HL-60 (cell line): ENCODE measurements at regions not wholly inside any gene's neighbourhood (a gene's known extent, or its start where the extent isn't known, plus 50 kb on each side); places are given as distances from the start of the nearest gene placed in this dataset.

Experiments
- DNase-seq, 2 experiments: peaks; one replicate each; pipeline ENCODE4 v3.0.0-alpha.2; 2010 to 2020; ENCODE audit warnings: low read depth in 1 of 2, low spot score in 1 of 2
- H3K27ac ChIP-seq: fragments of 250-450 bp; sonication (Bioruptor Pico); replicated peaks from 2 replicates; pipeline ENCODE4 v1.5.1; 2020; ENCODE audit warnings: mild to moderate bottlenecking, moderate library complexity
- H3K27me3 ChIP-seq: fragments of 250-450 bp; sonication (Bioruptor Pico); 2 replicates; pipeline ENCODE4 v1.5.1; 2021; ENCODE audit warnings: mild to moderate bottlenecking, moderate library complexity; ENCODE audit not compliant: insufficient read depth, poor library complexity, severe bottlenecking
- H3K4me3 ChIP-seq: replicated peaks from 2 replicates; pipeline ENCODE4 v1.5.1; 2011; ENCODE audit warnings: mild to moderate bottlenecking, control low read depth, low read length; ENCODE audit not compliant: insufficient read depth
- GABPA ChIP-seq: IDR thresholded peaks from 2 replicates; pipeline ENCODE4 v1.6.1; 2012; ENCODE audit warnings: low read depth
- POLR2AphosphoS5 ChIP-seq: IDR thresholded peaks from 2 replicates; pipeline ENCODE4 v1.6.1; 2012; ENCODE audit warnings: low read depth
- REST ChIP-seq: IDR thresholded peaks from 2 replicates; pipeline ENCODE4 v1.6.1; 2012; ENCODE audit warnings: low read depth; ENCODE audit not compliant: insufficient replicate concordance
- SPI1 ChIP-seq: IDR thresholded peaks from 2 replicates; pipeline ENCODE4 v1.6.1; 2012; ENCODE audit warnings: low read depth, mild to moderate bottlenecking, borderline replicate concordance
- TF ChIP-seq, protein P1 (sequence below): IDR thresholded peaks from one replicate; pipeline ENCODE4 v1.5.1; 2011; ENCODE audit warnings: low read length, control low read depth, inconsistent platforms; ENCODE audit not compliant: insufficient read depth

DNA sequence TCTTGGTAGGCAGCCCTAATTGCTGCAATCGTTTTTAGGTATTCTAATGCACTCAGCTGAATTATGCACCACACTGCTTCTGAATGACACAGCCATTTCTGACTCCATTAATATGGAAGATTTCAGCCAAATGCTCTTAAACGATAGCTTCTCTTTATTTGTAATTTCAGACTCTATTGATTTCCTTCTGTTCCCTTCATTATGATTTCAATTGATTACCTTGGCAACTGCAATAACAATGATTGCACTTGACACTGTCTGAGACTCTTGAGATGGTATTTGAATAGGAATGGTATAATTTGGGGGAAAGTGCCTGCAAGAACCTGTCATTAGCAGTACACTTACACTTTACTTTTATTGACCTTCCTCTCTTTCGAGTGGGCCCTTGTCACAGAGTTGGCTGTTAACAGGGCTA is 296.1 kb upstream of the DMAC1 start:
- no peak overlapping the region for H3K27ac ChIP-seq
- H3K4me3 ChIP-seq, result no peak overlapping the region
- TF ChIP-seq GABPA, result no peak
- no peak for TF ChIP-seq POLR2AphosphoS5
- TF ChIP-seq SPI1, result no peak
- TF ChIP-seq, protein P1, sequence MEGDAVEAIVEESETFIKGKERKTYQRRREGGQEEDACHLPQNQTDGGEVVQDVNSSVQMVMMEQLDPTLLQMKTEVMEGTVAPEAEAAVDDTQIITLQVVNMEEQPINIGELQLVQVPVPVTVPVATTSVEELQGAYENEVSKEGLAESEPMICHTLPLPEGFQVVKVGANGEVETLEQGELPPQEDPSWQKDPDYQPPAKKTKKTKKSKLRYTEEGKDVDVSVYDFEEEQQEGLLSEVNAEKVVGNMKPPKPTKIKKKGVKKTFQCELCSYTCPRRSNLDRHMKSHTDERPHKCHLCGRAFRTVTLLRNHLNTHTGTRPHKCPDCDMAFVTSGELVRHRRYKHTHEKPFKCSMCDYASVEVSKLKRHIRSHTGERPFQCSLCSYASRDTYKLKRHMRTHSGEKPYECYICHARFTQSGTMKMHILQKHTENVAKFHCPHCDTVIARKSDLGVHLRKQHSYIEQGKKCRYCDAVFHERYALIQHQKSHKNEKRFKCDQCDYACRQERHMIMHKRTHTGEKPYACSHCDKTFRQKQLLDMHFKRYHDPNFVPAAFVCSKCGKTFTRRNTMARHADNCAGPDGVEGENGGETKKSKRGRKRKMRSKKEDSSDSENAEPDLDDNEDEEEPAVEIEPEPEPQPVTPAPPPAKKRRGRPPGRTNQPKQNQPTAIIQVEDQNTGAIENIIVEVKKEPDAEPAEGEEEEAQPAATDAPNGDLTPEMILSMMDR, result no peak
- TF ChIP-seq REST, result no peak
- H3K27me3 ChIP-seq, result no peaks in the 10 kb centered on the region
- DNase-seq, result no peak

DNA sequence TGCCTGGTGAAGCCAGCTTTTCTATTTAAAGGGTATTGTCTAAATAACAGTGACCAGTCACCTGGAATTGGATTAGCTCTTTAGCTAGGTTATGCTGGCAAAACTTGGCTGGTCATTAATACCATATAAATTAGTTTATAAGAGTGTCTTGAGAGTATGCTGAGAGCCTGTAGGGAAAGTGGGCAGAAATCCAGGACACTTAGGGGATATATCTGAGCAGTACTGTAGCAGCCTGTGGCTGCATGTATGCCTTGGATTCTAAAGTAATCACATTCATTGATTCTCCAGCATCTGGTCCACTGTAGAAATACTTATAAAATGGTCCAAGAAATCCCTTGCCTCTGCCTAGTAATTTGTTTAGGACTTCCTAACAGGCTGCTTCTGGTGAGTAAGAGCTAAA is 288.9 kb upstream of the DMAC1 start:
- TF ChIP-seq SPI1 (no peak), POLR2AphosphoS5 (no peak), GABPA (no peak), REST (no peak)
- TF ChIP-seq, protein P1, result no peak
- Histone ChIP-seq H3K27me3 (no peaks in the 10 kb centered on the region), H3K27ac (no peak overlapping the region), H3K4me3 (no peak overlapping the region)
- DNase-seq, result no peak

DNA sequence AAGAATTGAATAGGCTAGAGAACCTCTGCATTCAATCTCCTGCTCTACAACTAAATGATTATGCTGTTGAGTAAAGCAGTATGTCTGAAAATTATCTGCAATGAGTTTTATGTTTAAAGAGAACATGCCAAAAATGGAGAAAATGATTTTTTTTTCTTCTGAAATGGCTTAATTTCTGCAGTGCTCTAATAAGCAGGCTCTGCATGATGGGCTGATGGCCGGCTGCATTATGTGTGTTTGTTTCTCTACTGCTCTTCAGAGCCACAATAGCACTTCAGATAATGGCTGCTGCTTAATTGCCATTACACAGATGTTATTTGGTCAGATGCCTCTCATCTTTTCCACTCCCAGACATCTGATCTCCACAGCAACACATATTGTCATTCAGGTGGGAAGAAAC is 286.4 kb upstream of the DMAC1 start:
- no peak for DNase-seq
- TF ChIP-seq POLR2AphosphoS5, result no peak
- TF ChIP-seq, protein P1, result no peak
- TF ChIP-seq REST, result no peak
- TF ChIP-seq GABPA, result no peak
- TF ChIP-seq SPI1, result no peak
- Histone ChIP-seq H3K27me3 (no peaks in the 10 kb centered on the region), H3K4me3 (no peak overlapping the region), H3K27ac (no peak overlapping the region)
